HL-60 (cell line): ENCODE measurements at regions not wholly inside any gene's neighbourhood (a gene's known extent, or its start where the extent isn't known, plus 50 kb on each side); places are given as distances from the start of the nearest gene placed in this dataset.

Experiments
- POLR2AphosphoS5 ChIP-seq: IDR thresholded peaks from 2 replicates; pipeline ENCODE4 v1.6.1; 2012; ENCODE audit warnings: low read depth
- SPI1 ChIP-seq: IDR thresholded peaks from 2 replicates; pipeline ENCODE4 v1.6.1; 2012; ENCODE audit warnings: low read depth, mild to moderate bottlenecking, borderline replicate concordance
- TF ChIP-seq, protein P1 (sequence below): IDR thresholded peaks from one replicate; pipeline ENCODE4 v1.5.1; 2011; ENCODE audit warnings: low read length, control low read depth, inconsistent platforms; ENCODE audit not compliant: insufficient read depth

DNA sequence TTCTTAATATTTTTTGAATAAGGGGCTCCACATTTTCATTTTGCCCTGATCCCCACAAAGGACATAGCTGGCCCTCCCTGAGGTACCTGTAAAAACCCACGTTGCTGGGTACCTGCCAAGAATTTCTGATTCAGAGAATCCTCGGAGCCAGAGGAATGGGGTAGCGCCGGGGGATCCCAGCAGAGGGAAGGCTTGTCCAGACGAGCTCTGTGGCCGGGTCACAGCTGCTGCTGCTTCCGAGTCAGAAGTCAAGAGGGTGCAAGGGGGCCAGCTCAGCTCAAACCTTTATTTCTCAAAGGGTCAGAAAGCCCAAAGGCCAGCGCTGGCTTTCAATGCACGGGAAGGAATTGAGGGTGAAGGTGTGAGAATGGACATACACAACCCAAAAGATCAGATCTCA, 68.9 kb upstream of the SDK2 start:
- TF ChIP-seq, protein P1, sequence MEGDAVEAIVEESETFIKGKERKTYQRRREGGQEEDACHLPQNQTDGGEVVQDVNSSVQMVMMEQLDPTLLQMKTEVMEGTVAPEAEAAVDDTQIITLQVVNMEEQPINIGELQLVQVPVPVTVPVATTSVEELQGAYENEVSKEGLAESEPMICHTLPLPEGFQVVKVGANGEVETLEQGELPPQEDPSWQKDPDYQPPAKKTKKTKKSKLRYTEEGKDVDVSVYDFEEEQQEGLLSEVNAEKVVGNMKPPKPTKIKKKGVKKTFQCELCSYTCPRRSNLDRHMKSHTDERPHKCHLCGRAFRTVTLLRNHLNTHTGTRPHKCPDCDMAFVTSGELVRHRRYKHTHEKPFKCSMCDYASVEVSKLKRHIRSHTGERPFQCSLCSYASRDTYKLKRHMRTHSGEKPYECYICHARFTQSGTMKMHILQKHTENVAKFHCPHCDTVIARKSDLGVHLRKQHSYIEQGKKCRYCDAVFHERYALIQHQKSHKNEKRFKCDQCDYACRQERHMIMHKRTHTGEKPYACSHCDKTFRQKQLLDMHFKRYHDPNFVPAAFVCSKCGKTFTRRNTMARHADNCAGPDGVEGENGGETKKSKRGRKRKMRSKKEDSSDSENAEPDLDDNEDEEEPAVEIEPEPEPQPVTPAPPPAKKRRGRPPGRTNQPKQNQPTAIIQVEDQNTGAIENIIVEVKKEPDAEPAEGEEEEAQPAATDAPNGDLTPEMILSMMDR = no peak
- TF ChIP-seq SPI1 (no peak), POLR2AphosphoS5 (no peak)
